IPS-18c (cell line): ENCODE measurements at regions not wholly inside any gene's neighbourhood (a gene's known extent, or its start where the extent isn't known, plus 50 kb on each side); places are given as distances from the start of the nearest gene placed in this dataset.

ENCODE experiments used
- H3K4me3 ChIP-seq: 2 replicates; pipeline ENCODE4 v1.7.0; 2013; ENCODE audit warnings: low read depth, mild to moderate bottlenecking, low read length, moderate library complexity; ENCODE audit not compliant: insufficient read depth
- H3K9me3 ChIP-seq: one replicate; pipeline ENCODE4 v1.6.1; 2013; ENCODE audit warnings: mild to moderate bottlenecking, low read length, moderate library complexity; ENCODE audit not compliant: control insufficient read depth, insufficient read depth

DNA sequence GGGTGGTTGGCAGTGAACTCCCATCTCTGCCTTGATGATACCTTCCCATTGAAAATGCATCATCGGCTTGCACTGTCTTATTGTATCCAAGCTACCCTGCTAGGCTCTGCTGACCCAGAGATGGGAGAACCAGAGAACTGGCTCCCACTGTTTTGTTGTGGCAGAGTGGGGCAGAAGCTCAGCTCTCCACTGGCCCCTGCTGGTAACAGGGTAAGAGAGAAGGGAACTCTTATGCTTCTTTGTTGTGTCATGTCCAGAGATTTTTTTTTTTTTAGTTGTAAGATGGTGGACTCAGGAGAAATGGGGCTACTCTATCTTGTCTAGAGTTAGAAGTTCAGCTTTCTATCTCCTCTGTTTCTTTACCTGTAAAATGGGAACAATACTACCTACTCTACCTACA lies 100.5 kb upstream of the SDK1 start:
- Histone ChIP-seq H3K9me3 (no peaks in the 10 kb centered on the region), H3K4me3 (no peak overlapping the region)

DNA sequence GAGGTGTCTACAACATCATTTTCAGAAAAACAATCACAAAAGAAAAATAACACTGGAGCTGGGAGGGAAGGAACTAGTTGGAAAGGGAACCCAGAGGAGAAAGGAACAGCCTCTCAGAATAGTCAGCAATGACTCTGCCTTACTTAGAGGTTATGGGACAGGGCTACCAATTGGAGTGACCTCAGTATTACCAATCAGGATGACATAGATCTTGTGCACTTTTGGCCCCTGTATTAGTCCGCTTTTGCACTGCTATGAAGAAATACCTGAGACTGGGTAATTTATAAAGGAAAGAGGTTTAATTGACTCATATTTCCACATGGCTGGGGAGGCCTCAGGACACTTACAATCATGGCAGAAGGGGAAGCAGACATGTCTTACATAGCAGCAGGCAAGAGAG lies 99.7 kb upstream of the SDK1 start:
- no peaks in the 10 kb centered on the region for H3K9me3 ChIP-seq
- no peak overlapping the region for H3K4me3 ChIP-seq

DNA sequence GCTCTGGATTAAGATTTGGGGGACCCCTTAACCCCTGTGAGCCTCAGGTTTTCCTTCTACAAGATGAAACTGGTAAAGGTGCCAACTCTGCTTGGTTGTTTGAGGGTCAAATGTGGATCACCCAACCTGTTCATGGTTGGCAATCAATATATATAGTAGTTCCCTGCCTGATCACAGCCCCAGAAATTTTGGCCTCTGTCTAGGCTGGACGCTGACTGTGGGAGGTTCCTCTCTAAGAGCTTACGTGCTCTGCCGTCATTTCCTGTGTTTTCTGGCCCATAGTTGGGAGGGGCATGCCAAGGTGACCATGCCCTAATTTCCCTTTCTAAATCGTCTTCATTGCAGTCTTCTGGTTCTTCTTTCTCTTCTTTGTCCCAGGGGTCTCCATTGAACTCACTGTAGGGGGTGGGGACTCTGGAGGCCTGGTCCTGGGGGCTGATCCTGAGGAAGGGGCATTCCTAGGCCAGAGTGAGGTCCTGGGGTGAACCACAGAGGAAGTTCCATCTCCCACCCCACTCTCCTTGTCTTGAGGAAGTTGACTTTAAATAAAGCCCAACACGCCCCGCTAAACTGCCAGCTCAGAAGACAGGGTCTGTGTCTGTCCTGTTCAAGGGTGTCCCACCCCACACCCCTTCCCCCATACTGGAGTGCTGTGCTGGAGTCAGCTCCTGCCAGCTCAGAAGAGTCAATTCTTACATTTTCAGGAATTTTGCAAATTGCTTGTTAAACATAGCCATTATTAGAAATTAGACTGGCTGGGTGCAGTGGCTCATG lies 98.9 kb upstream of the SDK1 start:
- H3K9me3 ChIP-seq, result no peaks in the 10 kb centered on the region
- H3K4me3 ChIP-seq, result no peak overlapping the region

DNA sequence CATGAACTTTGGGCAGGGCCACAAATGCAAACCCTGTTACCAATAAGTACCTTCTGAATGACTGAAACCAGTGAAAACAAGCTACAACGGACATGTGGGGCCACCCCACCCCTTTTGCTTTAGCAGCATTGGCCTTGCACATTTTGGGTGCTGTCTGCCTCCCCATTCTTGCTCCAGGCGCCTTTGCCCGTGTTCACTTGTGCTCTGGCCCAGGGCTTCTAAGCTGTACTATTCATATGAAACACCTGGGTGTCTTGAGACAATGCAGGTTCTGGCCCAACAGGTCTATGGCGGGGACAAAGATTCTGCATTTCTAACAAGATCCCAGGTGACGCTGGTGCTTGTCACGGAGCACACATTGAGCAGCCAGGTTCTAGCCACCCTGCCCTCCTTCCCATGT lies 96.5 kb upstream of the SDK1 start:
- no peak overlapping the region for H3K4me3 ChIP-seq
- H3K9me3 ChIP-seq, result no peaks in the 10 kb centered on the region

DNA sequence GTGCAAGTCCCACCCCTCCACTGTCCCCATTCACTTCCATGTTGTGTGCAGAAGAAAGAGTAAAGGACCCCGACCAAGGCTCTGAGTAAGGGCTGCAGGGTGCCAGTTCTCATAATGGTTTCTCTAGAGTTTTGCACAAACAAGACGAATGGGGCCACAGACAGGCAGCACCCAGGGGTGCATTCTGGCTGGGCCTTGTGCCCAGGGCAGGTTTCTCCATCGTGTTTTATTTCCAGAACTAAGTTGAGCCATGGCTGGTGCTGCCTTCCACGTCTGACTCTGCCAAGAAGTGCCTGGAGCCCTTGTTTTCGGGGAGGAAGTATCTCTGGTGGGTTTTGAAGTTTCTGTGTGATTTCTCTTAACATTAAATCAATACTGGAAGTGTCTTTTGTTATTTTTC lies 95.0 kb upstream of the SDK1 start:
- no peaks in the 10 kb centered on the region for H3K9me3 ChIP-seq
- no peak overlapping the region for H3K4me3 ChIP-seq

DNA sequence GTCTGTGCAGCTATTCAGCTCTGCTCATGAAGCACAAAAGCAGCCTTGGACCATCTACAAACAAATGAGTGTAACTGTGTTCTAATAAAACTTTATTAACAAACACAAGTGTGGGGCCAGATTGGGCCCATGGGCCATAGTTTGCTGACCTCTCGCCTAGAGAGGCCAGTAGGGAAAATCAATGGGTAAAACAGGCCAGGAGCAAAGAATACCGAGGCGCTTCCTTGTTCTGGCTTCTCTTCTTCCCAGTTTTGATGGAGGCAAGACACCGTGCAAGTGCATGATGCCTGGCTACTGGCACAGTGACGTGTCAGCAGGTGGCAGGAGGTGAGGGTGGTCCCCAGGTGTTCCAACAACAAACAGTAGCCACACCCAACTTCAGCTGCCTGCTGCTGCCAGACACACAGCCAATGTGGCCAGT lies 94.3 kb upstream of the SDK1 start:
- H3K9me3 ChIP-seq, result no peaks in the 10 kb centered on the region
- no peak overlapping the region for H3K4me3 ChIP-seq

DNA sequence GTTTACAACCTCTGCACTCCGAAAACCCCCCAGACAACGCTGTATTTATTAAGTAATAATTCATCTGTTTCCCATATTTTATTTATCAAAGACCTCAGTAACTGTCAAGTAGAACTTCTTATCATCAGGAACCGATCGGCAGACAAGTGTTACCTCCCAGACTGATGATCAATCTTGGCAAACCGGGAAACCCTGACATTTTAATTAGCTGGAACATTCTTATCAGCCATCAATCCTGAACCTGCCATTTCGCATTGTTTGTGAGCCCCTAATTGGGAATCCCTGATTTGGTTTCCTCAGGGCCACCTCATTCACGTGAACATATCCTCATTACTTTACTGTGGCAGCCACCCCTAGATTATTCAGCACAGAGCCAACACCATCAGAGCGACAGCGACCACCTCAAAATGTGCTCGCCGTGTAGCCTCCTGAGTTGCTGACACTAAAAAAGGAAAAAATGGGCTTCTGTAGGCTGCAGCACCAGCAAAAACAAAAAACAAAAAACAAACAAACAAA lies 93.6 kb upstream of the SDK1 start:
- H3K4me3 ChIP-seq, result no peak overlapping the region
- no peaks in the 10 kb centered on the region for H3K9me3 ChIP-seq

DNA sequence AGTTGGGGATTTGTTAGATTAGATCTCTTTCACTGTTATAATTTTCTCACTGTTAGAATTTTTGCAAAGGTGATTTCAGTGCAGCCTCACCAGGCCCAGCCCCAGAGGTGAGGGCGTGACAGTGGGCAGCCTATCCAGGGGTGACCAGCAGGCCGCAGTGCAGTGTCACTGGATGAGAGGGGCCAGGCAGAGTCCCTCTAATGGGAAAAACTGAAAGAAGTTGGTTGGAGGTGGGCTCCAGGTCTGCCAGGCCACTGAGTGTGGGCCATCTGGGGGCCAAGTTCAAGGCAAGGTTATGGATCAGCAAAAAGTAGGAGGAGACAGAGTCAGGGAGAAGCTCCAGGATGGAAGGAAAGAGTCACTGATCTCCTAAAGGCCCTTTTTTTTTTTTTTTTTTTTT lies 90.5 kb upstream of the SDK1 start:
- Histone ChIP-seq H3K4me3 (no peak overlapping the region), H3K9me3 (no peaks in the 10 kb centered on the region)

DNA sequence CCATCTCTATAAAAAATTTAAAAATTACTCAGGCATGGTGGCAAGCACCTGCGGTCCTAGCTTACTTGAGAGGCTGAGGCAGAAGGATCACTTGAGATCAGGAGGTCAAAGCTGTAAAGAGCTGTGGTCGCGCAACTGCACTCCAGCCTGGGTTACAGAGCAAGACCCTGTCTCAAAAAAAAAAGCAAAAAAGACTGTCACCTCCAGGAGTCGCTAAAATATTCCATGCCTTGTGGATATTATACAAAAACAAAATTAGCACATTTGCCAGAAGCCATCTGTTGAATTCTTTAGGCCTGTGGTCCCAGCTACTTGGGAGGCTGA lies 87.0 kb upstream of the SDK1 start:
- Histone ChIP-seq H3K9me3 (no peaks in the 10 kb centered on the region), H3K4me3 (no peak overlapping the region)

DNA sequence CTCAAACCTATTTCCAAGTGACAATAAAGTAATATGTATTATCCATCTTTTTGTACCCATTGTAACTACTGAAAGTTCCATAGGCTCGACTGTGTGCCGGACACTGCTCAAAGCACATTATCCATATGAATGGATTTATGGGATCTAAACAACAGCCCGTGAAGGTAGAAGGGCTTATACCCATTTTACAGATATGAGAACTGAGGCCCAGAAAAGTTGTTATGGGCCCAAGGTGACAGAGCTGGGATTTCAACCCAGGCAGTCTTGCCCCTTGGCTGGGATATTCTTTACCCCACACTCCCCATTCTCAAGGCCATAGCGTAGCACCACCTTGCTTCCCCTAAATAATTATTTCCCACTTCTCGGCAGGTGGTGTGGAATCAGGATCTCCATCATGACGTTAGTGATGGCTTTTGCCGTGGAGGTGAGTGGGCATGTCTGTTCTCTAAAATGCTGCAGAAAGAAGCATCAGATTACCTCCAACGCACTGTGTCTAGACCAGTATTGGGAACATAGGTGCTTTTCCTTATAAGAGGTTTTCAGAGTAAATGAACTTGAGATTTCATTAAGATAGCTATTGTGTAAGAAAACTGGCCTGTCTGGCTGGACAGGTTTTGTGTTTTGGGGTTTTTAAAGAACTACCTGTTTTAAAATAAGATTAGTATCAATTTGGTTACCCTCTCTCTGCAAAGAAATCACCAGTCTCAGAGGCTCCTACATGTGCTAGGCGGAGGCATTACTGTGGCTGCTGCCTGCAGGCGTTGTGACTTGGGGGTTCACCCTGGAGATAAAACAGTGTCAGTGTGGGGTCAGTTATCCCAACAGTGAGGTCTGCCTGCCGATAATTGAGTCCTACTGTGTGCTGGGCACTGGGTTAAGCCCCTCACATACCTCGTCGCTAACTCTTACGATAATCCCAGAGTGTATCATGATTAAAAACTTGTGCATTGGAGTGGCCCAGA lies 85.1 kb upstream of the SDK1 start:
- Histone ChIP-seq H3K4me3 (no peak overlapping the region), H3K9me3 (no peaks in the 10 kb centered on the region)

DNA sequence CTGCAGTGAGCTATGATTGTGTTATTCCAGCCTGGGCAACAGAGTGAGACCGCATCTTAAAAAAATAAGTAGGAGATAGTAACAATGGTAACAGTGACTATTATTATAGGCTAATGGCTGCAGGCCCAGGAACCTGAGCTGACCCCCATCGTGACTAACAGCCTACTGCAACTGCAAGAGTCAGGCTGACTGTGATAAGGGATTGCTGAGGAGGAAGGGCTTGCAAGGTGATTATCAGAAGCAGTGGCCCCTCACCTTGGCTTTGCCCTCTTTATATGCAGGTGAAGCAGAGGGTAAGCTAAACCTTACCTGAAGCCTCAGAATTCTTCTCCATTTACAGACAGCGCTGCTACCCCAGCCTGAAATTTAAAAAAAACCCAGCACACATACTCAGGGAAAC lies 83.9 kb upstream of the SDK1 start:
- H3K9me3 ChIP-seq, result no peaks in the 10 kb centered on the region
- no peak overlapping the region for H3K4me3 ChIP-seq

DNA sequence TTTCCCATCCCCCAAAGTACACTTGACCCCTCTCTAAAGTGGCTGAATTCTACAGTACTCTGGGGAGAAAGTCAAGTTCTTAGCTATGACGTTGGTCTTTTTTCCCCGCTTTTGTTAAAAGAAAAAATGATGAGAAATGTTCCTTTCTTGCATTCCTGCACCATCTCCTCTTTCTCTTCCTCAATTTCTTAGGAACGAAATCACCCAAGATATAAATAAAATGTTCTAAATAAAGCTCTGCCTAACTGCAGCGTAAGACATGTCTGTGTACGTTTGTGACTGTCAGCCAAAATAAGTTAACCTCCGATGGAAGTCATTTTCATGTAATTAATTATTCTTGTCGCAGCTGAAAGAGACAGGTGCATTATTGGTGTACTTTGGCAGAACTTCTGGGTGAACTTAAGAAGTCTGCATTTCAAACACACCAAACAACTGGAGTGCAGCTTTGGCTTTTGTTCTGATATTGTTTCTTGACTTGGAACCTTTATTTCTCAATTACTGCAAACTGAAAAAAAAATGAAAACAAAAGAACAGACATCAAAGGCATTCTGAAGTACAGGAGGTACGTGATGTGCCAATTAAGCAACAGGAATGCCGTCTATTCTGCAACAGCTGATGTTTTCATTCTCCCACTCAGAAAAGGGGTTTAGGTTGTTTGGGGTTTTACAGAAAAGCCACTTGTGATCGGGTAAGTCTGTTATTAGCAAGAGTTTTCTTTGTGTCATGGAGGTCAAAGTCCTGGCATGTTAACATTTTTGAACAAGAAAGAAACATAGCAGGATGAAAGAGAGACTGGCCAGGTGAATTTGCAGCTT lies 82.4 kb upstream of the SDK1 start:
- Histone ChIP-seq H3K9me3 (no peaks in the 10 kb centered on the region), H3K4me3 (no peak overlapping the region)

DNA sequence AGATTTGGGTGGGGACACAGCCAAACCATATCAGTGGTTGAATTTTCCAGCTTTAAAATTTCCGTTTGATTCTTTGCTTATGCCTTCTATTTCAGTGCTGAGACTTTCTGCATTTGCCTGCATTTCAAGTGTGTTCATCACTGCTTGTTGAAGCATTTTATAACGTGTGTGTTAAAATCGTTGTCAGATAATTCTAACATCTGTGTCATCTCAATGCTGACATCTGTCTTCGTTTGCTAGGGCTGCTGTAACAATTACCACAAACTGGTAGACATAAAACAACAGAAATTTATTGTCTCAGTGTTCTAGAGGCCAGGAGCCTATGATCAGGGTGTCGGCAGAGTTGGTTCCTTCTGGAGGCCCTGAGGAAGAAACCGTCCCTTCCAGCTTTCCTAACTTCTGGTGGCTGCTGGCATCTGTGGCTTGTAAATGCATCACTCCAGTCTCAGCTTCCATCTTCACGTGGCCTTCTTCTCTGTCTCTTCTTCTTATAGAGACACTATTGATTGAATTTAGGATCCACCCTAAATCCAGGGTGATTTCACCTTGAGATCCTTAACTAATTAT lies 71.1 kb upstream of the SDK1 start:
- Histone ChIP-seq H3K4me3 (no peak overlapping the region), H3K9me3 (no peaks in the 10 kb centered on the region)

DNA sequence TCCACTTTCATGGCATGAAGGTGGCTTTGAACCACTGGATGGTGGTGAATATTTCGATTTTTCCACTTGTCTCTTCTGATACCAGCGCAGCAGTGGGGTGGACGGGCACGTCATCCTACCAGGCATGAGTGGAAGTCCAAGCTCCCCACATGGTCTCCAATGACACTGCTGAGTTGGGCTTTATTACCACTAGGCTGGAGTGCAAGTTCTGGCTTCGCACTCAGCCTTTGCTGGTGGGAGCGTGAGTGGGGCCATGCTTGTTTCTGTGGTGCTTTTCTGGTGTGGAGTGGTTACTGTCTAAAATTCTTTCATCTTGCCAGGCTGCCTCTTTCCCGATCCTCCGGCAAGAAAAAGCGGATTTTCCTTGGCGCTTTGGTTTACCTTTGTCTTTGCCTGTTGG lies 70.1 kb upstream of the SDK1 start:
- Histone ChIP-seq H3K4me3 (no peak overlapping the region), H3K9me3 (no peaks in the 10 kb centered on the region)

DNA sequence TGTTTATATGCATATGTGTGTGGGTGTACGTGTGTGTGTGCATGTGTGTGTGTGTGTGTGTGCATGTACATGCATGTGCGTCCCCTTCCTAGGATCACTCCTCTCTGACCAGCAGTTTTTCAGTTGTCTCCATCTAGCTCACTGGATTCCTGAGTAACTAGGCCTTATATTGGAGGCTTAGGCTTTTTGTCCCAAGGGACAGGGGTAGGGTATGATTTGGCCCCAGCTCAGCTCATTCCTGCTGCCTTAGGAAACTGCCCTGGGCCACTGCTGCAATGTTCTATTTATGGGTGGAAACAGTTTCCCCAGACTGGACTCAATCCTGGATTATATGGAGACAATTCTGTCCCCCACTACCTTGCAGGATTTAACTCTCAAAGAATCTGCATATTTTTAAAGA lies 68.8 kb upstream of the SDK1 start:
- Histone ChIP-seq H3K4me3 (no peak overlapping the region), H3K9me3 (peaks cover 4% of the 10 kb centered on the region)

DNA sequence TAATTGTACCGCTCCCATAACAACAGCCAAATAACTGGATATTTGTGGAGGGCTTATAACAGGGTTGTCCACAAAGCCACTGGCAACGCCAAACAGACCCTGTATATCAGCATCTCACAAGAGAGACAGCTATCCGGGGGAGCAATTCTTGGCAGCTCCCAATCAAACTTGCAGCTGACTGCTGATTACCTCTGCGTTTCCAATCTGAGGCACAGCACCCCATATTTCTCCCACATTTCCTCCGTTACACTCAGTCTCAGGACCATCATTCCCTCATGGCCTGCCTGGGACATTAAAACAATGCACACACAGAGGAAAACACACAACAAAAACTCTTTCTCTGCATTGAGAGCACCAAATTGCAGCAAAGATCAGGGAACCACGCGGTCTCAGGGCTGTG lies 67.8 kb upstream of the SDK1 start:
- no peak overlapping the region for H3K4me3 ChIP-seq
- H3K9me3 ChIP-seq, result peaks cover 4% of the 10 kb centered on the region

DNA sequence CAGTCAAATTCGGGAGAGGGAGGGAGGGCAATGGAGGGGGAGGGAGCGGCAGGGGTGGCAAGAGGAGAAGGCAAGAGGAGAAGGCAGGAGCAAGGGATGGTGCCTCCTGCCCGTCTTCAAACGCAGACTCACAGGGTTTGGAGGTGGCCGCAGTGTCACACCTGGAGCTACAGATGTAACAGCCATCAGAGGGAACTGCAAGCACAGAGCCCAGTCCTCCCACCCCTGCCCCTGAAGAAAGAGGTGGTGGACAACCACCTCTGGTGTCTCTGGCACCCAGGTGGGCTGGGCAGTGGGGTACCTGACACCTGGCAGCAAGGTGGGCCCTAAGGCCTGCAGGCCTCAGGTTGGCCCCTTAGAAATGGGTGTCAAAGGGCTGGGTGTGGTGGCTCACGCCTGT lies 67.0 kb upstream of the SDK1 start:
- Histone ChIP-seq H3K9me3 (peaks cover 4% of the 10 kb centered on the region), H3K4me3 (no peak overlapping the region)
